Activated naive CD4-positive, alpha-beta T cell treated with anti-CD3 and anti-CD28 coated beads, Interleukin-2, amount 10 ng/mL, durations not matched to agents 7 days and 5 days (primary cell): ENCODE measurements at regions not wholly inside any gene's neighbourhood (a gene's known extent, or its start where the extent isn't known, plus 50 kb on each side); places are given as distances from the start of the nearest gene placed in this dataset.

ENCODE experiments used
- CTCF ChIA-PET: fragments of 350-600 bp; sonication (Branson Sonifier 250); formaldehyde crosslinking; loops from one replicate; lab custom pipeline; 2021; ENCODE audit warnings: antibody characterized with exemption; lab: Charles Lee
- DNase-seq: peaks from one replicate; pipeline ENCODE4 v3.0.0-alpha.2; 2020
- H3K27ac Mint-ChIP-seq: one replicate; pipeline ENCODE4 v1.8.0; 2021; ENCODE audit warnings: mild to moderate bottlenecking, moderate library complexity, mixed read lengths
- H3K27me3 Mint-ChIP-seq: one replicate; pipeline ENCODE4 v1.8.0; 2021; ENCODE audit warnings: mild to moderate bottlenecking, mixed read lengths
- H3K36me3 Mint-ChIP-seq: one replicate; pipeline ENCODE4 v1.8.0; 2021; ENCODE audit warnings: mixed read lengths
- H3K4me1 Mint-ChIP-seq: one replicate; pipeline ENCODE4 v1.8.0; 2021; ENCODE audit warnings: mixed read lengths
- H3K4me3 Mint-ChIP-seq: one replicate; pipeline ENCODE4 v1.8.0; 2021; ENCODE audit warnings: mild to moderate bottlenecking, moderate library complexity, mixed read lengths
- H3K9me3 Mint-ChIP-seq: one replicate; pipeline ENCODE4 v1.8.0; 2021; ENCODE audit warnings: mixed read lengths

DNA sequence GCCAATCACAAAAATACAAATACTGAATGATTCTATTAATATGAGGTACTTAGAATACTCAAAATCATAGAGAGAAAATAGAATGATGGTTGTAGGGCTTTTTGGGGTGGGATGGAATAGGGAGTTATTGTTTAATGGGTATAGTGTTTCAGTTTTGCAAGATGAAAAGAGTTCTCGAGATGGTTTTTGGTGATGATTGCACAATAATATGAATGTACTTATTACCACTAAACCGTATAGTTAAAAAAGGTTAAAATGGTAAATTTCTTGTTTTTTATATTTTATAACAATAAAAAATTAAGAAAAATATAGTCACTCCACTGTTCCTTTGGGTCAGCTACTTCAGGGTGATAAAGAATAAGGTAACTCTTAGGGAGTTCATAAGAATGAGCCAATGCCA, 560.1 kb downstream of the TDRD15 start:
- no peaks in the 10 kb centered on the region for H3K36me3 Mint-ChIP-seq
- no peak overlapping the region for H3K4me3 Mint-ChIP-seq
- no peak for DNase-seq
- H3K27me3 Mint-ChIP-seq: no peaks in the 10 kb centered on the region
- CTCF ChIA-PET: no interaction called here
- H3K9me3 Mint-ChIP-seq: no peaks in the 10 kb centered on the region
- H3K4me1 Mint-ChIP-seq: no peaks in the 10 kb centered on the region
- no peak overlapping the region for H3K27ac Mint-ChIP-seq

GRCh38 chr2:21687589-21687988, 563.8 kb downstream of the TDRD15 start:
- H3K36me3 Mint-ChIP-seq: no peaks in the 10 kb centered on the region
- H3K9me3 Mint-ChIP-seq: peaks cover 2% of the 10 kb centered on the region
- no peak overlapping the region for H3K4me3 Mint-ChIP-seq
- CTCF ChIA-PET: no interaction called here
- no peaks in the 10 kb centered on the region for H3K27me3 Mint-ChIP-seq
- H3K27ac Mint-ChIP-seq: no peak overlapping the region
- H3K4me1 Mint-ChIP-seq: no peaks in the 10 kb centered on the region
- no peak for DNase-seq

DNA sequence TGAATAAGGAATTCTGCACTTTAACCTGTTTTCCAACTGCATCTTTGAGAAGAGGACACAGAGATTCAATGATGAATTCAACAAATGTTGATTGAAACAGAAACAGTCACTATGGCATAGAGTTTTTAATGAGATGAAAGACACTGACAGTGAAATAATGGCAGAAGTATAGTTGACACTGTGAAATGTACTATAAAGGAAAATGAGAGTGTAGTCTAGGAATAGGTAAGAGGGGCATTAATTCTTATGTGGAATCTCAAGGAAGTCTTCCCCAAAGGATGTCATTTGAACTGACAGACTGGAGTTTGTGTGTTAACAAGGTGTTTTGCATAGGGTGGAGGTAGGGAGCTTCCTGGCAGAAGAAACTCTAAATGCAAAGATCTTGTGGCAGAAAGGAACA, 566.2 kb downstream of the TDRD15 start:
- Mint-ChIP-seq H3K4me3 (no peak overlapping the region), H3K27me3 (no peaks in the 10 kb centered on the region), H3K36me3 (no peaks in the 10 kb centered on the region), H3K4me1 (no peaks in the 10 kb centered on the region), H3K27ac (no peak overlapping the region), H3K9me3 (peaks cover 7% of the 10 kb centered on the region)
- DNase-seq: no peak
- CTCF ChIA-PET: no interaction called here

- Mint-ChIP-seq H3K27me3 (no peaks in the 10 kb centered on the region), H3K36me3 (no peaks in the 10 kb centered on the region), H3K4me1 (no peaks in the 10 kb centered on the region), H3K4me3 (no peak overlapping the region), H3K27ac (no peak overlapping the region), H3K9me3 (peaks cover 10% of the 10 kb centered on the region)
- CTCF ChIA-PET: no interaction called here
- DNase-seq: no peak
These were observed 569.3 kb downstream of the TDRD15 start for GRCh38 chr2:21693081-21693480.

GRCh38 chr2:21694079-21694878, 570.5 kb downstream of the TDRD15 start:
- Mint-ChIP-seq H3K36me3 (no peaks in the 10 kb centered on the region), H3K4me3 (no peak overlapping the region), H3K27ac (no peak overlapping the region)

GRCh38 chr2:21696900-21697299, 573.1 kb downstream of the TDRD15 start:
- Mint-ChIP-seq H3K27ac (no peak overlapping the region), H3K9me3 (peaks cover 10% of the 10 kb centered on the region), H3K4me1 (no peaks in the 10 kb centered on the region), H3K36me3 (no peaks in the 10 kb centered on the region), H3K4me3 (no peak overlapping the region), H3K27me3 (no peaks in the 10 kb centered on the region)
- DNase-seq: no peak
- CTCF ChIA-PET: no interaction called here

More at GRCh38 chr2:21694079-21694878, 570.5 kb downstream of the TDRD15 start:
- no peaks in the 10 kb centered on the region for H3K27me3 Mint-ChIP-seq
- H3K4me1 Mint-ChIP-seq: no peaks in the 10 kb centered on the region
- H3K9me3 Mint-ChIP-seq: peaks cover 10% of the 10 kb centered on the region
- CTCF ChIA-PET: no interaction called here
- no peak for DNase-seq

GRCh38 chr2:21700644-21701043, 576.9 kb downstream of the TDRD15 start:
- H3K27me3 Mint-ChIP-seq: no peaks in the 10 kb centered on the region
- CTCF ChIA-PET: no interaction called here
- no peak overlapping the region for H3K4me3 Mint-ChIP-seq
- no peaks in the 10 kb centered on the region for H3K4me1 Mint-ChIP-seq
- no peak for DNase-seq
- no peaks in the 10 kb centered on the region for H3K36me3 Mint-ChIP-seq
- no peak overlapping the region for H3K27ac Mint-ChIP-seq
- peaks cover 5% of the 10 kb centered on the region for H3K9me3 Mint-ChIP-seq

GRCh38 chr2:21710031-21710430, 586.3 kb downstream of the TDRD15 start:
- CTCF ChIA-PET: no interaction called here
- Mint-ChIP-seq H3K27ac (no peak overlapping the region), H3K9me3 (peaks cover 8% of the 10 kb centered on the region), H3K36me3 (no peaks in the 10 kb centered on the region), H3K27me3 (no peaks in the 10 kb centered on the region), H3K4me1 (no peaks in the 10 kb centered on the region), H3K4me3 (no peak overlapping the region)
- DNase-seq: no peak

GRCh38 chr2:21710496-21710895, 586.7 kb downstream of the TDRD15 start:
- DNase-seq: no peak
- Mint-ChIP-seq H3K27me3 (no peaks in the 10 kb centered on the region), H3K36me3 (no peaks in the 10 kb centered on the region), H3K4me1 (no peaks in the 10 kb centered on the region), H3K9me3 (peaks cover 7% of the 10 kb centered on the region), H3K4me3 (no peak overlapping the region), H3K27ac (no peak overlapping the region)
- CTCF ChIA-PET: no interaction called here

- no peaks in the 10 kb centered on the region for H3K36me3 Mint-ChIP-seq
- no peaks in the 10 kb centered on the region for H3K27me3 Mint-ChIP-seq
- no peaks in the 10 kb centered on the region for H3K4me1 Mint-ChIP-seq
- no peak for DNase-seq
- H3K27ac Mint-ChIP-seq: no peak overlapping the region
- CTCF ChIA-PET: no interaction called here
- H3K9me3 Mint-ChIP-seq: peaks cover 10% of the 10 kb centered on the region
- no peak overlapping the region for H3K4me3 Mint-ChIP-seq
These were observed 592.1 kb downstream of the TDRD15 start for GRCh38 chr2:21715887-21716286.

DNA sequence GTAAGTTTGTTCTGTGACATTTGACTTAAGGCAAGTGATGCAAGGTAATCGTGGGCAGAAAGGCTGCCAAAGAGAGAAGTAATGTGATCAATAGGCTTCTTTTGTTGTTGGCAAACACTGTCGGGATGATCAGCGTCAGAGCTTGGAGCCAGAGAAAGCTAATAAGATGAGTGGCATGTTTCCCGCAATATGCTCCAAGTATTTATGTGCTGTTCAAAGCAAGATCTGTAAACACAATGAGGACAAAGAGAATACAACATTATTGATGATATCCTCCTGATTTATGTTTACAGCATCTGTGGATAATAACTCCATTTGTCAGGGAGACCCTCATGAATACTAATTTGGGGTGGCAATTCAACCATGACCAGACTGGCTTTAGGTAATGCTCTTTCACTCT, 603.3 kb downstream of the TDRD15 start:
- Mint-ChIP-seq H3K36me3 (no peaks in the 10 kb centered on the region), H3K27me3 (no peaks in the 10 kb centered on the region), H3K4me3 (no peak overlapping the region), H3K4me1 (no peaks in the 10 kb centered on the region), H3K27ac (no peak overlapping the region), H3K9me3 (peaks cover 5% of the 10 kb centered on the region)
- CTCF ChIA-PET: no interaction called here
- no peak for DNase-seq

DNA sequence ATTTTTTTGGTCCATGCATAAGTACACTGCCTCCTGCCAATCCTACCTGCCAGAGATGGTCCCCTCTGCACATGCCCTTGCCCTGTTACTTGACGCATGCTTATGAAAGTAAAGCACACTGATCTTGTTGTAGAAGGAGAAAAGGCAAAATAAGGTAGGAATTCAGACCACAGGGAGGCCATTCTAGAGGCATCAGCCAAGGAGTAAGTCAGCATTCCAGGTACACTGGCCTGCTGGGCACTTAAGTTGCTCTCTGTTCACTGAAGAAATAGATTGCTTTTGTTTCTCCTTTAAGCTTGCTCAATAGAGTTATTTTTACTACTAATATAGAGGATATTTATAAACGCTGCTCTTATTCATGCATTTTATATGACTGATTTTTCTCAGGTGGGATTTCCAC, 604.4 kb downstream of the TDRD15 start:
- Mint-ChIP-seq H3K36me3 (no peaks in the 10 kb centered on the region), H3K27ac (no peak overlapping the region), H3K4me1 (no peaks in the 10 kb centered on the region), H3K9me3 (peaks cover 5% of the 10 kb centered on the region), H3K4me3 (no peak overlapping the region), H3K27me3 (no peaks in the 10 kb centered on the region)
- no peak for DNase-seq
- CTCF ChIA-PET: no interaction called here

DNA sequence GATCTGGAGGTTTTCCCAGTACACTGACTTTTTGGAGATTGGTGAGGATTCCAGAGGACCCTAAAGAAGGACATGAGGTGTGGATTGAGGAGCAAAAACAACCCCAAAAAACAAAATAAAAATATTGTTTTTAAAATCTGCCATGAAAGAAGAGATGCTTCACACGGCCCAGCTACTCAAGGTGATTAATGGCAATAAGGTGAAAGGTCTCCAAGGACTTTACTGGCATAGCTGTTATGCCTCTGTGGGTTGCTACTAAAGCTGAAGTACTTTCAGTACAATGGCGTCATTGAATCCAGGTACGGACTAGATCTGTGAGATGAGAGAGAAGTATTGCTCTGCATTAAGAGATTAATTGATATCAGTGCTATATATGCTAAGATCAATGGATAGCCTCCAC, 606.4 kb downstream of the TDRD15 start:
- Mint-ChIP-seq H3K27ac (no peak overlapping the region), H3K36me3 (no peaks in the 10 kb centered on the region), H3K4me1 (no peaks in the 10 kb centered on the region), H3K27me3 (no peaks in the 10 kb centered on the region), H3K9me3 (peaks cover 11% of the 10 kb centered on the region), H3K4me3 (no peak overlapping the region)
- CTCF ChIA-PET: no interaction called here
- DNase-seq: no peak

GRCh38 chr2:21740484-21740883, 616.7 kb downstream of the TDRD15 start:
- Mint-ChIP-seq H3K9me3 (peaks cover 4% of the 10 kb centered on the region), H3K4me3 (no peak overlapping the region), H3K27me3 (no peaks in the 10 kb centered on the region), H3K27ac (no peak overlapping the region), H3K4me1 (no peaks in the 10 kb centered on the region), H3K36me3 (no peaks in the 10 kb centered on the region)
- DNase-seq: no peak
- CTCF ChIA-PET: no interaction called here

DNA sequence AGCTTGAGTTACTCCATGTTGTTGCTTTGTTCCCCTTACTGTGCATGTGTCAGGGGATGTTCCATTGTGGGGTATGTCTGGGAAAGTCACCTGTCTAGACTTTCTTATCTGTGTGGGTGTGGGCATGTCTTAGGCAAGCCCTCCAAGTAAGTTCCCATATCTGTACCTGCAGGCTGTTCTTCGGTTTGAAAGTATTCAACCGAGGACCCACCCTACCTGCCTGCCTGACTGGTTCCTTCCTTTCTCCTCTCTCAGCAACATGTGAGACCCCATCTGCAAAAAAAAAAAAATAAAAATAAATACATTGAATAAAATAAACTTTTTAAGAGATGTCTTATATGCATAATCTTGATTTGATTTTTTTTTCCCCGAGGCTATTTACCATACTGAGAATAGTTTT, 622.7 kb downstream of the TDRD15 start:
- H3K27ac Mint-ChIP-seq: no peak overlapping the region
- H3K36me3 Mint-ChIP-seq: no peaks in the 10 kb centered on the region
- no peak for DNase-seq
- H3K4me1 Mint-ChIP-seq: no peaks in the 10 kb centered on the region
- peaks cover 13% of the 10 kb centered on the region for H3K9me3 Mint-ChIP-seq
- no peak overlapping the region for H3K4me3 Mint-ChIP-seq
- CTCF ChIA-PET: no interaction called here
- no peaks in the 10 kb centered on the region for H3K27me3 Mint-ChIP-seq
